Coronary artery (tissue), 2 donors: ENCODE measurements at regions not wholly inside any gene's neighbourhood (a gene's known extent, or its start where the extent isn't known, plus 50 kb on each side); places are given as distances from the start of the nearest gene placed in this dataset.
A peak's percentile ranks its signal among the peaks of the same experiment; 100 is the strongest.

Experiments
- DNase-seq: peaks from one replicate; pipeline ENCODE4 v3.0.0-alpha.2; 2017; ENCODE audit warnings: low spot score
- H3K27ac ChIP-seq, 2 donors: fragments of 200-600 bp; sonication (generic); one replicate each; pipeline ENCODE4 v1.5.1; 2016 to 2019
- H3K4me3 ChIP-seq: fragments of 200-600 bp; sonication (generic); 2 replicates; pipeline ENCODE4 v1.5.1; 2016; ENCODE audit warnings: mild to moderate bottlenecking, moderate library complexity
- TF ChIP-seq, protein P1 (sequence below): fragments of 200-600 bp; sonication (generic); IDR thresholded peaks from one replicate; pipeline ENCODE4 v1.5.1; 2019; ENCODE audit warnings: antibody characterized with exemption

GRCh38 chr3:124260206-124260915, 268.4 kb upstream of the ROPN1 start:
- DNase-seq: peak; percentile 90
- peak overlapping the region; percentile 60 to 79 for H3K27ac ChIP-seq
- no peak overlapping the region for H3K4me3 ChIP-seq
- TF ChIP-seq, protein P1, sequence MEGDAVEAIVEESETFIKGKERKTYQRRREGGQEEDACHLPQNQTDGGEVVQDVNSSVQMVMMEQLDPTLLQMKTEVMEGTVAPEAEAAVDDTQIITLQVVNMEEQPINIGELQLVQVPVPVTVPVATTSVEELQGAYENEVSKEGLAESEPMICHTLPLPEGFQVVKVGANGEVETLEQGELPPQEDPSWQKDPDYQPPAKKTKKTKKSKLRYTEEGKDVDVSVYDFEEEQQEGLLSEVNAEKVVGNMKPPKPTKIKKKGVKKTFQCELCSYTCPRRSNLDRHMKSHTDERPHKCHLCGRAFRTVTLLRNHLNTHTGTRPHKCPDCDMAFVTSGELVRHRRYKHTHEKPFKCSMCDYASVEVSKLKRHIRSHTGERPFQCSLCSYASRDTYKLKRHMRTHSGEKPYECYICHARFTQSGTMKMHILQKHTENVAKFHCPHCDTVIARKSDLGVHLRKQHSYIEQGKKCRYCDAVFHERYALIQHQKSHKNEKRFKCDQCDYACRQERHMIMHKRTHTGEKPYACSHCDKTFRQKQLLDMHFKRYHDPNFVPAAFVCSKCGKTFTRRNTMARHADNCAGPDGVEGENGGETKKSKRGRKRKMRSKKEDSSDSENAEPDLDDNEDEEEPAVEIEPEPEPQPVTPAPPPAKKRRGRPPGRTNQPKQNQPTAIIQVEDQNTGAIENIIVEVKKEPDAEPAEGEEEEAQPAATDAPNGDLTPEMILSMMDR: no peak

DNA sequence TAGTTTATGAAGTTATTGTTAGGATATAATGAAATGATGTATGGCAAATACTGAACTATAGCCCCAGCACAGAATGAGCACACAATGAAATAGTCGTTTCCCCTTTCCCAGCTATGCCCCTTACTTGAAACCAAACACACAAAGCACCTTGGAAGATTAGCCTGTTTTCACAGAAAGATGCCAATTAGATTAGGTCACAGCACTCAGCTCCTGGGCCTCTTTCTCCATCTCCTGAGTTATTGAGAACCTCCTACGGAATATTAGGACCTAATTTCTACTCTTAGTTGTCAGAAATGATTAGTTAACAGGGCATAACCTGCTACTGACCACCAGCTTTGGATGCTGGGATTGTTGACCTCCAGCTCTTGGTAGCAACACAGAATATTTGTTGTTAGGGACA, 269.4 kb upstream of the ROPN1 start:
- TF ChIP-seq, protein P1: no peak
- DNase-seq: no peak
- Histone ChIP-seq H3K4me3 (no peak overlapping the region), H3K27ac (peak overlapping the region; percentile 60 to 79)

DNA sequence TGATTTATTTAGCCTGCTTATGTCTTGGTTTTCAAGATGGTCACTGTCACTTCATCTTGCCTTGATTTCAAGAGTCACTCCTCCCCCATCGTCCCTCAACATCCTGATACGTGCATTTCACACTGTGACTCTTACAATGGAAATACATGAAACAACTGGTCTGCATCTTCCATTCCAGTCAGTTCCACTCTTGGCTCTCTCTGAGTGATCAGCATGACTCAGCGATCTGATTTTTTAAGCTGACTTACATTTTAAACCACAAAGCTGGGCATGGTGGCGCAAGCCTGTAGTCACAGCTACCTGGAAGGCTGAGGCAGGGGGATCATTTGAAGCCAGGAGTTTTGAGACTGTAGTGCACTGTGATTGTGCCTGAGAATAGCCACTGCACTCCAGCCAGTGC, 271.2 kb upstream of the ROPN1 start:
- H3K27ac ChIP-seq: peak overlapping the region in 1 of 2 donors; percentile 48
- no peak overlapping the region for H3K4me3 ChIP-seq
- TF ChIP-seq, protein P1: no peak
- no peak for DNase-seq

GRCh38 chr3:124264346-124264745, 272.4 kb upstream of the ROPN1 start:
- TF ChIP-seq, protein P1: no peak
- H3K27ac ChIP-seq: peak overlapping the region in 1 of 2 donors; percentile 14
- H3K4me3 ChIP-seq: no peak overlapping the region
- DNase-seq: no peak

GRCh38 chr3:124266487-124266886, 274.6 kb upstream of the ROPN1 start:
- H3K27ac ChIP-seq: peak overlapping the region; percentile 27 to 30
- DNase-seq: no peak
- TF ChIP-seq, protein P1: no peak
- no peak overlapping the region for H3K4me3 ChIP-seq

- Histone ChIP-seq H3K27ac (peak overlapping the region; percentile 5 to 27), H3K4me3 (no peak overlapping the region)
- TF ChIP-seq, protein P1: no peak
- no peak for DNase-seq
Measured at GRCh38 chr3:124267406-124267805, 275.5 kb upstream of the ROPN1 start.

- DNase-seq: no peak
- TF ChIP-seq, protein P1: no peak
- H3K27ac ChIP-seq: peak overlapping the region; percentile 27 to 35
- H3K4me3 ChIP-seq: no peak overlapping the region
Measured at GRCh38 chr3:124268355-124268754, 276.4 kb upstream of the ROPN1 start.
